GM23338 (cell line): ENCODE measurements at regions not wholly inside any gene's neighbourhood (a gene's known extent, or its start where the extent isn't known, plus 50 kb on each side); places are given as distances from the start of the nearest gene placed in this dataset.

ENCODE experiments used
- ATAC-seq: fragments of 200-7000 bp; cut with Tn5 transposase; 3 replicates; pipeline ENCODE4 v1.9.1; 2020
- DNase-seq: peaks from one replicate; pipeline ENCODE4 v3.0.0-alpha.2; 2015; ENCODE audit warnings: low spot score
- H2AFZ ChIP-seq: fragments of 200-600 bp; sonication (generic); 2 replicates; pipeline ENCODE4 v1.8.0; 2016; ENCODE audit warnings: antibody characterized with exemption, mild to moderate bottlenecking, moderate library complexity
- H3F3A ChIP-seq: fragments of 200-600 bp; sonication (generic); replicated peaks from 2 replicates; pipeline ENCODE4 v1.8.0; 2017; ENCODE audit warnings: antibody characterized with exemption, mixed run types, low read depth
- H3K27ac ChIP-seq: fragments of 200-600 bp; sonication (generic); 2 replicates; pipeline ENCODE4 v1.6.1; 2016; ENCODE audit warnings: low read depth
- H3K27me3 ChIP-seq: fragments of 200-600 bp; sonication (generic); 2 replicates; pipeline ENCODE4 v1.8.0; 2016; ENCODE audit warnings: mild to moderate bottlenecking, mixed run types, moderate library complexity; ENCODE audit not compliant: insufficient read depth
- H3K36me3 ChIP-seq: fragments of 200-600 bp; sonication (generic); 2 replicates; pipeline ENCODE4 v1.8.0; 2016; ENCODE audit warnings: mild to moderate bottlenecking; ENCODE audit not compliant: insufficient read depth
- H3K4me1 ChIP-seq: fragments of 200-600 bp; sonication (generic); 2 replicates; pipeline ENCODE4 v1.8.0; 2016; ENCODE audit warnings: mild to moderate bottlenecking, moderate library complexity; ENCODE audit not compliant: insufficient read depth
- H3K4me2 ChIP-seq: fragments of 200-600 bp; sonication (generic); 2 replicates; pipeline ENCODE4 v1.7.1; 2017; ENCODE audit warnings: mixed run types
- H3K4me3 ChIP-seq: fragments of 200-600 bp; sonication (generic); 2 replicates; pipeline ENCODE4 v1.6.1; 2016; ENCODE audit warnings: mixed run types
- H3K79me2 ChIP-seq: fragments of 200-600 bp; sonication (generic); replicated peaks from 2 replicates; pipeline ENCODE4 v1.8.0; 2017; ENCODE audit warnings: mild to moderate bottlenecking; ENCODE audit not compliant: insufficient read depth
- H3K9me2 ChIP-seq: fragments of 200-600 bp; sonication (generic); 2 replicates; pipeline ENCODE4 v1.8.0; 2017; ENCODE audit not compliant: insufficient read depth
- H4K20me1 ChIP-seq: fragments of 200-600 bp; sonication (generic); replicated peaks from 2 replicates; pipeline ENCODE4 v1.8.0; 2017; ENCODE audit warnings: mild to moderate bottlenecking; ENCODE audit not compliant: insufficient read depth
- H3K27ac Mint-ChIP-seq: 2 replicates; pipeline ENCODE4 v1.8.0; 2020; ENCODE audit warnings: inconsistent platforms, mild to moderate bottlenecking, moderate library complexity, mixed read lengths
- H3K27me3 Mint-ChIP-seq: 3 replicates; pipeline ENCODE4 v1.8.0; 2022; ENCODE audit warnings: low read depth, mild to moderate bottlenecking, moderate library complexity, mixed read lengths, inconsistent platforms; ENCODE audit not compliant: insufficient read depth, poor library complexity
- H3K36me3 Mint-ChIP-seq: 3 replicates; pipeline ENCODE4 v1.8.0; 2021; ENCODE audit warnings: low read depth, mild to moderate bottlenecking, inconsistent platforms, moderate library complexity, mixed read lengths
- H3K4me1 Mint-ChIP-seq: 3 replicates; pipeline ENCODE4 v1.8.0; 2020; ENCODE audit warnings: mild to moderate bottlenecking, inconsistent platforms, mixed read lengths
- H3K4me3 Mint-ChIP-seq: 3 replicates; pipeline ENCODE4 v1.8.0; 2021; ENCODE audit warnings: moderate library complexity, mild to moderate bottlenecking, inconsistent platforms, mixed read lengths
- H3K9me3 Mint-ChIP-seq: 3 replicates; pipeline ENCODE4 v1.8.0; 2020; ENCODE audit warnings: moderate library complexity, mild to moderate bottlenecking, inconsistent platforms, mixed read lengths
- ETS1 ChIP-seq: IDR thresholded peaks from 2 replicates; pipeline ENCODE4 v1.6.1; 2016; ENCODE audit warnings: antibody characterized with exemption
- EZH2 ChIP-seq: fragments of 200-600 bp; sonication (generic); IDR thresholded peaks from one replicate; pipeline ENCODE4 v1.8.0; 2017; ENCODE audit warnings: antibody characterized with exemption, mild to moderate bottlenecking, low read depth; ENCODE audit not compliant: unreplicated experiment
- POLR2AphosphoS5 ChIP-seq: IDR thresholded peaks from 2 replicates; pipeline ENCODE4 v1.6.1; 2016; ENCODE audit warnings: antibody characterized with exemption, low read depth
- STAT1 ChIP-seq: IDR thresholded peaks from one replicate; pipeline ENCODE4 v1.6.1; 2016; ENCODE audit warnings: antibody characterized with exemption; ENCODE audit not compliant: unreplicated experiment
- ZNF114 ChIP-seq: fragments of 250-450 bp; sonication (Bioruptor Pico); IDR thresholded peaks from 2 replicates; pipeline ENCODE4 v1.5.0; 2020; ENCODE audit warnings: mild to moderate bottlenecking, moderate library complexity
- ZNF331 ChIP-seq: fragments of 250-450 bp; sonication (Bioruptor Pico); IDR thresholded peaks from 2 replicates; pipeline ENCODE4 v1.5.0; 2020; ENCODE audit warnings: low read depth, mild to moderate bottlenecking, moderate library complexity
- ZNF462 ChIP-seq: fragments of 250-450 bp; sonication (Bioruptor Pico); IDR thresholded peaks from 2 replicates; pipeline ENCODE4 v1.5.0; 2020; ENCODE audit warnings: mild to moderate bottlenecking, moderate library complexity

GRCh38 chr10:53744746-53745145 lies 972.2 kb upstream of the MBL2 start (continued):
- TF ChIP-seq ZNF462 (CRISPR knock-in tag) (no peak), STAT1 (no peak), ZNF331 (no peak), EZH2 (no peak)

GRCh38 chr10:53744176-53744575 lies 971.6 kb upstream of the MBL2 start:
- Mint-ChIP-seq H3K27me3 (peaks cover 2% of the 10 kb centered on the region), H3K4me3 (no peak overlapping the region), H3K4me1 (peaks cover 8% of the 10 kb centered on the region), H3K27ac (no peak overlapping the region), H3K9me3 (peaks cover 17% of the 10 kb centered on the region), H3K36me3 (peaks cover 25% of the 10 kb centered on the region)
- H2AFZ ChIP-seq: peak overlapping the region; percentile 26; the same call in 1 of the 2 replicates
- H3K4me3 ChIP-seq: no peak overlapping the region
- peaks cover 4% of the 10 kb centered on the region; the same call in 1 of the 2 replicates for H3K9me2 ChIP-seq
- no peaks in the 10 kb centered on the region for H3K79me2 ChIP-seq
- H4K20me1 ChIP-seq: no peaks in the 10 kb centered on the region
- H3F3A ChIP-seq: no peaks in the 10 kb centered on the region
- no peaks in the 10 kb centered on the region for H3K27me3 ChIP-seq
- DNase-seq (no peak), ATAC-seq (no peak)
- H3K4me1 ChIP-seq: peaks cover 5% of the 10 kb centered on the region; the same call in 1 of the 2 replicates
- no peaks in the 10 kb centered on the region for H3K36me3 ChIP-seq
- H3K27ac ChIP-seq: no peak overlapping the region
- H3K4me2 ChIP-seq: no peak overlapping the region
- TF ChIP-seq ZNF331: no peak
- no peak for TF ChIP-seq POLR2AphosphoS5
- no peak for TF ChIP-seq ZNF462 (CRISPR knock-in tag)
- TF ChIP-seq ZNF114 (CRISPR knock-in tag): no peak
- TF ChIP-seq STAT1: no peak
- TF ChIP-seq EZH2: no peak
- TF ChIP-seq ETS1: no peak
